Mesendoderm (in vitro differentiated cells): ENCODE measurements at regions not wholly inside any gene's neighbourhood (a gene's known extent, or its start where the extent isn't known, plus 50 kb on each side); places are given as distances from the start of the nearest gene placed in this dataset.
"Not testable (repeated sequence)": the region's sequence is repeated elsewhere in the genome, so short reads cannot be mapped to it uniquely, and the experiment has no call there.

ENCODE experiments used
- DNase-seq: peaks from one replicate; pipeline ENCODE4 v3.0.0; 2013
- H2AK5ac ChIP-seq: 2 replicates; pipeline ENCODE4 v1.6.1; 2013; ENCODE audit warnings: low read length, inconsistent platforms
- H2BK120ac ChIP-seq: 2 replicates; pipeline ENCODE4 v1.6.1; 2013; ENCODE audit warnings: low read depth, mild to moderate bottlenecking, low read length, moderate library complexity, mixed read lengths
- H2BK15ac ChIP-seq: replicated peaks from 2 replicates; pipeline ENCODE4 v1.6.1; 2013; ENCODE audit warnings: low read depth, mild to moderate bottlenecking, moderate library complexity
- H2BK5ac ChIP-seq: 2 replicates; pipeline ENCODE4 v1.6.1; 2013; ENCODE audit warnings: low read length, inconsistent platforms
- H3K18ac ChIP-seq: 2 replicates; pipeline ENCODE4 v1.6.1; 2013; ENCODE audit warnings: mild to moderate bottlenecking, low read length, mixed read lengths
- H3K23ac ChIP-seq: one replicate; pipeline ENCODE4 v1.6.1; 2013; ENCODE audit warnings: low read length
- H3K27ac ChIP-seq: 2 replicates; pipeline ENCODE4 v1.5.1; 2013; ENCODE audit warnings: low read depth, mild to moderate bottlenecking, inconsistent platforms, low read length, moderate library complexity
- H3K27me3 ChIP-seq: 2 replicates; pipeline ENCODE4 v1.6.1; 2013; ENCODE audit warnings: low read length, control low read depth, mild to moderate bottlenecking, inconsistent platforms; ENCODE audit not compliant: insufficient read depth, poor library complexity
- H3K36me3 ChIP-seq: 2 replicates; pipeline ENCODE4 v1.6.1; 2013; ENCODE audit warnings: low read length, inconsistent platforms; ENCODE audit not compliant: control insufficient read depth, insufficient read depth
- H3K4ac ChIP-seq: one replicate; pipeline ENCODE4 v1.6.1; 2013; ENCODE audit warnings: low read depth, mild to moderate bottlenecking, low read length, moderate library complexity
- H3K4me1 ChIP-seq: 2 replicates; pipeline ENCODE4 v1.6.1; 2013; ENCODE audit warnings: low read depth, low read length, inconsistent platforms; ENCODE audit not compliant: control insufficient read depth
- H3K4me2 ChIP-seq: 2 replicates; pipeline ENCODE4 v1.6.1; 2013; ENCODE audit warnings: low read length
- H3K4me3 ChIP-seq: 2 replicates; pipeline ENCODE4 v1.5.1; 2013; ENCODE audit warnings: mild to moderate bottlenecking, low read length
- H3K56ac ChIP-seq: one replicate; pipeline ENCODE4 v1.6.1; 2013; ENCODE audit warnings: low read length
- H3K79me1 ChIP-seq: 2 replicates; pipeline ENCODE4 v1.6.1; 2013; ENCODE audit warnings: low read length, inconsistent platforms
- H3K79me2 ChIP-seq: 2 replicates; pipeline ENCODE4 v1.6.1; 2013; ENCODE audit warnings: mild to moderate bottlenecking, low read length; ENCODE audit not compliant: control insufficient read depth, insufficient read depth
- H3K9ac ChIP-seq: 2 replicates; pipeline ENCODE4 v1.6.1; 2013; ENCODE audit warnings: low read length, inconsistent platforms
- H4K5ac ChIP-seq: one replicate; pipeline ENCODE4 v1.6.1; 2013; ENCODE audit warnings: low read length
- H4K8ac ChIP-seq: one replicate; pipeline ENCODE4 v1.6.1; 2013; ENCODE audit warnings: low read depth, mild to moderate bottlenecking, control low read depth, low read length, moderate library complexity
- WGBS: extraction: QIAGEN DNeasy Blood & Tissue Kit; methylation state at CpG from one replicate; pipeline ENCODE4 v1.1.7; 2013; ENCODE audit warnings: low lambda C conversion rate, missing lambda C conversion rate; ENCODE audit not compliant: insufficient coverage; ENCODE audit errors: extremely low coverage; 5-methylcytosine and 5-hydroxymethylcytosine counted together

DNA sequence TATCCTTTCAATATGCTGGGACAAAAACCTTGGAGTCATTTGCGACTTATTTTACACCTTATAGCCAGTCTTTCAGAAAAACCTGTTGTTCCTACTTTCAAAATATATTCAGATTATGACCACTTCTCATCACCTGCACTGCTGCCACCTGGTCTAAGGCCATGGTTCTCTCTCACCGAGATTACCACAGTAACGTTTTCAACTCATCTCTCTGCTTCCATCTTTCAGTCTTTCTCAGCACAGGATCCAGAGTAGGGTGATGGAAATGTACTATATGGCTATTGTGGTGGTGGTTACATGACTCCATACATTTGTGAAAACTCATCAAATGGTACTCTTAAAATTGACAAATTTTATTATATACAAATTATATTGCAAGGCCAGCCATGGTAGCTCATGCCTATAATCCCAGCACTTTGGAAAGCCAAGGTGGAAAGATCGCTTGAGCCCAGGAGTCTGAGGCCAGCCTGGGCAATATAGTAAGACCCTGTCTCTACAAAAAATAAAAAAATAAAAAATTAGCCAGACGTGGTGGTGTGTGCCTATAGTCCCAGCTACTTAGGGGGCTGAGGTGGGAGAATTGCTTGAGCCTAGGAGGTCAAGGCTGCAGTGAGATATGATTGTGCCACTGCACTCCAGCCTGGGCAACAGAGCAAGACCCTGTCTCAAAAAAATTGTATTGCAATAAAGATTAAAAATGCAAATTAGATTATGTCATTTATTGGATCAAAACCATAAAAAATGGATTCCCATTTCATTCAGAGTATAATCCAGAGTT is 120.9 kb upstream of the PPP2R5A start:
- no peak for DNase-seq
- Histone ChIP-seq H2BK120ac (no peak overlapping the region), H3K4me3 (no peak overlapping the region), H3K79me1 (no peaks in the 10 kb centered on the region), H3K36me3 (no peaks in the 10 kb centered on the region), H3K23ac (no peak overlapping the region), H3K4me1 (no peaks in the 10 kb centered on the region), H2BK15ac (no peak overlapping the region), H4K8ac (no peak overlapping the region), H2AK5ac (no peak overlapping the region), H2BK5ac (no peak overlapping the region), H3K4me2 (no peak overlapping the region), H3K27me3 (no peaks in the 10 kb centered on the region), H3K56ac (no peak overlapping the region), H3K4ac (no peak overlapping the region), H3K27ac (no peak overlapping the region), H3K9ac (no peak overlapping the region), H3K79me2 (no peaks in the 10 kb centered on the region), H4K5ac (no peak overlapping the region), H3K18ac (no peak overlapping the region)
- WGBS, result no CpG with 5 or more reads among the region's 5 CpGs

DNA sequence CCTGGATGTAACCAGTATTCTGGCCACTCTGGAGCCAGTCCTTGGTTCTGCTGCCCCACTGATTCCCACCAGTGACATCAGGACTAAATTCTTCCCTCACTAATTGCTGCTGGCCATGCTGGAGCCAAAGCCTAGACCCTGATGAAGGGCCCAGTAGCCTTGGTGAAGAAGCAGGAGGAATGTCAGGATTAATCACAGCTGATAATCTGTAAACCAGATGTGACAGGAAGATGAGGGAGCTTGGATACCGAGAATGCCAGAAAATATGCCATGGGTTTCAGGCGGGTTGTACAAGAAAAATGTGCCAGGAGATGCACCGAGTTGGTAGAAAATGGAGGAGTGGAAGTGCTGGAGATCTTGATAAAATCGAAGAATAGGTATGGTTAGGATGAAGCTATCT is 119.0 kb upstream of the PPP2R5A start:
- H3K4me2 ChIP-seq, result no peak overlapping the region
- no peak for DNase-seq
- H3K36me3 ChIP-seq, result no peaks in the 10 kb centered on the region
- no peak overlapping the region for H2BK15ac ChIP-seq
- no peak overlapping the region for H2BK5ac ChIP-seq
- H3K4ac ChIP-seq, result no peak overlapping the region
- H3K79me2 ChIP-seq, result no peaks in the 10 kb centered on the region
- no peaks in the 10 kb centered on the region for H3K79me1 ChIP-seq
- H3K23ac ChIP-seq, result no peak overlapping the region
- H3K18ac ChIP-seq, result no peak overlapping the region
- no peak overlapping the region for H3K4me3 ChIP-seq
- no CpG with 5 or more reads among the region's 4 CpGs for WGBS
- H2AK5ac ChIP-seq, result no peak overlapping the region
- H2BK120ac ChIP-seq, result no peak overlapping the region
- no peaks in the 10 kb centered on the region for H3K27me3 ChIP-seq
- H4K8ac ChIP-seq, result no peak overlapping the region
- no peak overlapping the region for H3K56ac ChIP-seq
- no peak overlapping the region for H3K27ac ChIP-seq
- H3K4me1 ChIP-seq, result no peaks in the 10 kb centered on the region
- no peak overlapping the region for H4K5ac ChIP-seq
- no peak overlapping the region for H3K9ac ChIP-seq

DNA sequence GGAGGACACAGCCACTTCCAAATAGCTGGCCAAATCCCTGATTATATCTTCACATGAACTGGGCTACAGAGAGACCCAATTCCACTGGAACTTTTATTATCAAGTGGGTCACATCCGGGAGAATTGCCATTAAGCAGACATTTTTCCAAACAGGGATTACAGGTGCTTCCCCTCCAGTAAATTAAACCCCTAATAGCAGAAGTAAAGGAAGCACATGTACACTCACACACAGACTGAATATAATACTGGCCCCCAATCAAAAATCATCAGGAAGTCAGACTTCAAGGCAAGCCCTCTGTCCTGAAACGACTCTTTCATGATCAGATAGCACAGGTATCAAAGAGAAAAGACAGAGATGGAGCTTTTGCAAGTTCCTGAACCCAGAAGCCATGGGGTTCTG is 118.6 kb upstream of the PPP2R5A start:
- no peaks in the 10 kb centered on the region for H3K36me3 ChIP-seq
- no peaks in the 10 kb centered on the region for H3K4me1 ChIP-seq
- no peak overlapping the region for H4K5ac ChIP-seq
- H2BK15ac ChIP-seq, result no peak overlapping the region
- no peak overlapping the region for H2BK5ac ChIP-seq
- H2BK120ac ChIP-seq, result no peak overlapping the region
- no peaks in the 10 kb centered on the region for H3K27me3 ChIP-seq
- H4K8ac ChIP-seq, result no peak overlapping the region
- no peak overlapping the region for H3K4ac ChIP-seq
- H3K79me1 ChIP-seq, result no peaks in the 10 kb centered on the region
- H3K9ac ChIP-seq, result no peak overlapping the region
- H3K27ac ChIP-seq, result no peak overlapping the region
- no peaks in the 10 kb centered on the region for H3K79me2 ChIP-seq
- H3K4me2 ChIP-seq, result no peak overlapping the region
- no peak overlapping the region for H3K23ac ChIP-seq
- no peak overlapping the region for H3K18ac ChIP-seq
- H2AK5ac ChIP-seq, result no peak overlapping the region
- no CpG with 5 or more reads among the region's 2 CpGs for WGBS
- no peak overlapping the region for H3K56ac ChIP-seq
- no peak overlapping the region for H3K4me3 ChIP-seq
- no peak for DNase-seq

DNA sequence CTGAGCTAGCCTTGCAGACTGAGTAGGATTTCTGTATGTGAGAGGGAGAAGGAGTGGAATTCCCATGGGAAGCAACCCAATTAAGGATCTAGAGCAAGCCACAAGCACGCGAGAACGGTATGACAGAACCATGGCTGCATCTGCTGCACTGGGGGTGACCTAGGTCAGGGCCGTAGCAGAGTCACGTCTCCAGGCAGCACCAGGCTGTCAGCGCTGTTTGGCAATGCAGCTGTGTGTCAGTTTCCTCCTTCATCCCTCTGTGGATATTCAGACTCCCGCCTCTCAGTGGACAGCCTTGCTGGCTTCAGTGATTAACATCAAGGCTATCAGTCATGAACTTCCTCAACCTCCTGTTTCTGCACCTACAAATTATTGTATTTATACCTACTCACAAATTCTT is 118.1 kb upstream of the PPP2R5A start:
- Histone ChIP-seq H3K79me2 (no peaks in the 10 kb centered on the region), H3K4me2 (no peak overlapping the region), H3K27me3 (no peaks in the 10 kb centered on the region), H3K56ac (no peak overlapping the region), H3K4me1 (no peaks in the 10 kb centered on the region), H3K18ac (no peak overlapping the region), H3K27ac (no peak overlapping the region), H2BK15ac (no peak overlapping the region), H3K9ac (no peak overlapping the region), H3K23ac (no peak overlapping the region), H4K5ac (no peak overlapping the region), H2BK120ac (no peak overlapping the region), H3K4ac (no peak overlapping the region), H3K79me1 (no peaks in the 10 kb centered on the region), H3K4me3 (no peak overlapping the region), H3K36me3 (no peaks in the 10 kb centered on the region), H4K8ac (no peak overlapping the region), H2AK5ac (no peak overlapping the region), H2BK5ac (no peak overlapping the region)
- DNase-seq, result no peak
- WGBS, result no CpG with 5 or more reads among the region's 7 CpGs

DNA sequence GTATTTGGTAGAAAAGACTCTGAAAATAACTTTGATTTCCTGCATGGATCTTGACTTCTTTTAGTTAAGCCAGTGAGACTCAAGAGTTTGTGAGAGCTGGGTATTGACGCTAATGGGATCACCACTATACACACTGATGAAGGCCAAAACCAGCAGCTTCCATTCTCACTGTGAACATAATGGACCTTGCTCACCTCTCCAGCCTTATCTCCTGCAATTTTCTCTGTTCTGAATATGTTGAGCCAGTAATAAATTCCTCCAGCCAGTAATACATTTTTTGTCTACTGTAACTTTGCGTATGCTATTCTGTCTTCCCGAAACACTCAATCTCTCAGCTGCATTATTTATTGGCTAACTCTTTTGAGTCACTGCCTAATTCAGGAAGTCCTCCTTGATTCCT is 111.6 kb upstream of the PPP2R5A start:
- no peak overlapping the region for H3K4me3 ChIP-seq
- H3K23ac ChIP-seq, result no peak overlapping the region
- no peaks in the 10 kb centered on the region for H3K36me3 ChIP-seq
- no peak overlapping the region for H3K4ac ChIP-seq
- H2BK15ac ChIP-seq, result no peak overlapping the region
- no CpG with 5 or more reads among the region's 3 CpGs for WGBS
- H3K4me1 ChIP-seq, result no peaks in the 10 kb centered on the region
- no peaks in the 10 kb centered on the region for H3K27me3 ChIP-seq
- DNase-seq, result no peak
- no peaks in the 10 kb centered on the region for H3K79me2 ChIP-seq
- H2BK5ac ChIP-seq, result no peak overlapping the region
- H3K4me2 ChIP-seq, result no peak overlapping the region
- no peak overlapping the region for H4K5ac ChIP-seq
- H3K79me1 ChIP-seq, result no peaks in the 10 kb centered on the region
- no peak overlapping the region for H4K8ac ChIP-seq
- no peak overlapping the region for H3K27ac ChIP-seq
- H3K9ac ChIP-seq, result no peak overlapping the region
- H3K56ac ChIP-seq, result no peak overlapping the region
- no peak overlapping the region for H2AK5ac ChIP-seq
- no peak overlapping the region for H2BK120ac ChIP-seq
- no peak overlapping the region for H3K18ac ChIP-seq

DNA sequence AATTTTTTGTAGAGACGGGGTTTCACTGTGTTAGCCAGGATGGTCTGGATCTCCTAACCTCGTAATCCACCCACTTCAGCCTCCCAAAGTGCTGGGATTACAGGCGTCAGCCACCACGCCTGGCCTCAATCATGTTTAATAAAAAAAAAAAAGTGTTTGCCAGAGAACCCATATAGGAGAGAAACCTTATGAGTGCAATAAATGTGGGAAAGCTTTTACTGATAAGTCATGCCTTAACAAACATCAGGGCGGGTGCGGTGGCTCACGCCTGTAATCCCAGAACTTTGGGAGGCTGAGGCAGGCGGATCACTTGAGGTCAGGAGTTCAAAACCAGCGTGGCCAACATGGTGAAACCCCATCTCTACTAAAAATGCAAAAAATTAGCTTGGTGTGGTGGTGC is 110.9 kb upstream of the PPP2R5A start:
- H3K79me2 ChIP-seq, H4K5ac ChIP-seq, H3K9ac ChIP-seq, H2BK15ac ChIP-seq, H3K18ac ChIP-seq, H2BK5ac ChIP-seq, H3K4me2 ChIP-seq, H2BK120ac ChIP-seq, H3K4me3 ChIP-seq, H3K27ac ChIP-seq, H3K79me1 ChIP-seq, H3K23ac ChIP-seq, H2AK5ac ChIP-seq, H3K36me3 ChIP-seq, H3K27me3 ChIP-seq, H3K4ac ChIP-seq, H3K56ac ChIP-seq, H3K4me1 ChIP-seq, H4K8ac ChIP-seq, DNase-seq: not testable (repeated sequence)
- no CpG with 5 or more reads among the region's 9 CpGs for WGBS
